DMS53 (cell line): ENCODE measurements at regions not wholly inside any gene's neighbourhood (a gene's known extent, or its start where the extent isn't known, plus 50 kb on each side); places are given as distances from the start of the nearest gene placed in this dataset.

Experiments used
- DNase-seq: peaks from one replicate; lab custom pipeline; 2025; lab: John Stamatoyannopoulos, UW

DNA sequence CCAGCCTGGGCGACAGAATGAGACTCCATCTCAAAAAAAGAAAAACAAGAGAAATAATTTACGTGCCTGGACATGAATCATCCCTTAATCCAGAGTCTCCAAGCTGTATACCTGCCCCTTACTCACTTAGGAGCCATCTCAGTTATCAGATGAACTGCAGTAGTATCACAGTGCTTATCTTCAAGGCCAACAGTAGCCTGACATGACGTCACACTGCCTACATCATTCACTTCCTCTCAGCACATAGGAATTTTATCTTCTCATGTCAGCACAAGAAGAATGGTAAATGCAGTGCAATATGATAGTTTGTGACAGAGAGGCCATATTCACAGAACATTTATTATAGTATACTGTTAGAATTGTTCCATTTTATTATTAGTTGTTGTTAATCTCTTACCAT, 216.6 kb downstream of the SS18 start:
- DNase-seq = no peak

DNA sequence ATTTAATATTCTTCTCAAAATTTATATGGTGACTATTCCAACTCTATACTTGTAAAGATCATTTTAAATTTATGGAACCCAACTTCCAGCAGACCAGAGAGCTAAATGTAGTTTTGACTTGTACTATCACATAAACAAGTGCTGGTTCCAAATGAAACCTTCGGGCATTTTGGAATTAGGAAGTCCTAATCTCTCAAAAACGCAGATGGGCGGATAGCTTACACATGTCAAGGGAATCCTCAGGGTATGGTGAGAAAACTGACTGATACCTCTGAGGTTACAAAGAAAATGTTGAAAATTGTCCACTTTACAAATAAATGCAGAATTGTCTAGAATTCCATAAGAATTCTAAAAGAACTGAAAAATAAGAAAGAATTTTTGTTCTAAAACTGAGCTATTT, 224.1 kb downstream of the SS18 start:
- DNase-seq = no peak

- DNase-seq = no peak
Measured at GRCh38 chr18:25862881-25863600, 227.4 kb downstream of the SS18 start.

- no peak for DNase-seq
Measured at GRCh38 chr18:25853691-25854433, 236.6 kb downstream of the SS18 start.

DNA sequence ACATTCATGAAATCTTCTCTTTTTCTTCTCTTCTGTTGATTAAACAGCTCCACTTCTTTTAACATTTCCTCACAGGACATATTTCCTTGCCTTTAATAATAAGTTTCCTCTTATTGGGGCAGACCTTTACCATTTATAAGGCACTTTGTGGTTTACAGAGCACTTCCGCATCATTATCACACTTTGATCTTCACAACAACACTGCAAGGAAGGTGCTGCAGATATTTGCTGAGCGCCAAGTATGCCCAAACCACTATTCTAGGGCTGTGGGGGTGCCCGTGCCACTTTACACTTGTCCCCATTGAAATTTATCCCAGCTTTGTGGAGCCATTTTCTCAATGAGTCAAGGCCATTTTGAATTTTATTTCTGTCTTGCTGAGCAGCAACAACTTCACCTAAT, 246.6 kb downstream of the SS18 start:
- DNase-seq = no peak

DNA sequence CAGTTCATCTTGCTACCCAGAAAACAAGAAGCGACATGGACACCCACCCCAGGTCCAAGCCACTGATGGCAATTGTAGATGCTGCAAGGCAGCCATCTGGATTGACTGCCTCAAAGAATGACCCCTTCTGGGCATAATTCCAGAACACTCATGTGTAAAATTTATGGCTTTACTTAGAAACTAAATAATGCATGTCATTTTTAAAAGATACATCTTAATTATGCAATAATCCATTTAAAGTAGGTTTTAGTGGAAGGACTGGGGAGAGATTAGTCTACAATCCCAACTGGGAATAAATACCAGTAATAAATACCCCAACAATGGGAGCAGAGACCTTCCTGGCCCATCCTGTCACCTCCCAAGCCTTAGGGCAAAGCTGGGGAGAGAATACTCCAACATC, 247.7 kb downstream of the SS18 start:
- DNase-seq = no peak

GRCh38 chr18:25834061-25834460, 256.4 kb downstream of the SS18 start:
- DNase-seq = no peak

GRCh38 chr18:25832001-25832604, 258.3 kb downstream of the SS18 start:
- peak; percentile 77 for DNase-seq

DNA sequence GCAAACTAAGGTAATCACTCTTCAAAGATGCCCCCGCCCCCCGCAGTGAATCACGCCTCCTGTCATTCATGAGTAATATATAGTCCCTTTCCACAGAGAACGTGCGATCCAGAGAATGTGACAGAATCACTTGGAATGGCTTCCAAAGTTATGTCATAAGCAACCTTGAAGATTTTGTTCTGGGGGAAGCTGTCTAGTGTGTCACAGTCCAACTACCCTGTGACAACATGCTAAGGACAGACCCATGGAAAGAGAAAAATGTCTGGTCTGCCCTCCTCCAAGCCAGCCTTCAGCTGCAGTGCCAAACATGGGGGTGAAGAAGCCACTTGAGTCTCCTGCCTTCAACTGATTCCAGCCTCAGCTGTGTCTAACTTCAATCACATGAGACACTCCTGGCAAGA, 259.1 kb downstream of the SS18 start:
- DNase-seq = no peak

DNA sequence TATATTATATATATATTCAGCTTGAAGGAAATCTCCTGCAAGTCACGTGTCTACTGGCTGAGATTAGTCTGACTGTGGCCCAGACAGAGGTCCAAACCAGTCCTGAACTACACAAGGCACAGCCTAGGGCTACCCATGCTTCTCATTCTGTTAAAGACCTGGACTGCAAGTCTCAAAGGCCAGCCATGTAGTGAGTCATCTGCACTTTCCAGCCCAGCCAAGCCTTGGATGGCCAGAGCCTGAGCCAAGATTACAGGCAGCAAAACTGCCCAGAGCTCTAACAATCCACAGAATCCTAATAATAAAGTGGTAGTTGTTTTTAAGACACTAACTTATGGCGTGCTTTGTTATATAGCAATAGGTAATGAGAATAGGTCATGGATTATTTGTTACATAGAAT, 259.6 kb downstream of the SS18 start:
- peak; percentile 3 for DNase-seq

GRCh38 chr18:25827961-25828561, 262.4 kb downstream of the SS18 start:
- DNase-seq = peak; percentile 8

GRCh38 chr18:25827228-25827627, 263.2 kb downstream of the SS18 start:
- peak; percentile 39 for DNase-seq

DNA sequence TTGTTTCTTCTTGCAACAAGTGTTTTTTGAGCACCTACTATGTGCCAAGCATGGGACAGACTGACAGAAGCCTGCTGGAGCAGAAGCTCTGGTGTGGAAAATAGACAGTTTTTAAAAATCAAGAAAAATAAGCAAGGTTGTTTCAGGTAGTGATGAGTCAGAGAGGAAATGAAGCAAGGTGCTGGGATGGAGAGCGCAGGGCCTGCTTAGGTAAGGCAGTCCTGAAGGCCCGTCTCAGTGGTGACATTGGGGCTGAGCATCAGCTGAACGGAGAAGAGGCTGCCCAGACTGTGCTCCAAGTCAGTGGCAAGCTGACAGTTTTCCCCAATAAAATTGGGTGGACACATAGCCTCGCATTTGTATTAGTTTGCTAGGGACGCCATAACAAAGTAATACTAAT, 263.6 kb downstream of the SS18 start:
- peak; percentile 13 for DNase-seq

- DNase-seq = peak; percentile 28
Measured at GRCh38 chr18:25825979-25826776, 264.2 kb downstream of the SS18 start.

GRCh38 chr18:25825056-25825455, 265.4 kb downstream of the SS18 start:
- DNase-seq = no peak

GRCh38 chr18:25819746-25820363, 270.6 kb downstream of the SS18 start:
- DNase-seq = no peak

- DNase-seq = no peak
Measured at GRCh38 chr18:25818505-25818904, 271.9 kb downstream of the SS18 start.

GRCh38 chr18:25817546-25818237, 272.7 kb downstream of the SS18 start:
- no peak for DNase-seq

GRCh38 chr18:25815659-25816058, 274.8 kb downstream of the SS18 start:
- DNase-seq = no peak

- peak; percentile 34 for DNase-seq
Measured at GRCh38 chr18:25814841-25815458, 275.5 kb downstream of the SS18 start.
